Karpas-422 (cell line): ENCODE measurements at regions not wholly inside any gene's neighbourhood (a gene's known extent, or its start where the extent isn't known, plus 50 kb on each side); places are given as distances from the start of the nearest gene placed in this dataset.

Experiments used
- DNase-seq: peaks from one replicate; pipeline ENCODE4 v3.0.0-alpha.2; 2015
- H2AFZ ChIP-seq: fragments of 200-600 bp; sonication (generic); 2 replicates; pipeline ENCODE4 v1.6.1; 2014; ENCODE audit warnings: antibody characterized with exemption, low read length, mixed read lengths
- H3K27ac ChIP-seq: fragments of 200-600 bp; sonication (generic); 2 replicates; pipeline ENCODE4 v1.5.1; 2014; ENCODE audit warnings: mild to moderate bottlenecking, low read length, moderate library complexity
- H3K27me3 ChIP-seq: fragments of 200-600 bp; sonication (generic); 2 replicates; pipeline ENCODE4 v1.6.1; 2014; ENCODE audit warnings: low read length, mixed read lengths
- H3K36me3 ChIP-seq: fragments of 200-600 bp; sonication (generic); 2 replicates; pipeline ENCODE4 v1.6.1; 2014; ENCODE audit warnings: low read length, mixed read lengths; ENCODE audit not compliant: insufficient read depth
- H3K4me1 ChIP-seq: fragments of 200-600 bp; sonication (generic); 2 replicates; pipeline ENCODE4 v1.6.1; 2014; ENCODE audit warnings: mild to moderate bottlenecking, low read length, mixed read lengths
- H3K4me2 ChIP-seq: fragments of 200-600 bp; sonication (generic); 2 replicates; pipeline ENCODE4 v1.6.1; 2014; ENCODE audit warnings: low read length, low read depth, mild to moderate bottlenecking; ENCODE audit not compliant: poor library complexity, severe bottlenecking
- H3K4me3 ChIP-seq: fragments of 200-600 bp; sonication (generic); 2 replicates; pipeline ENCODE4 v1.5.1; 2014; ENCODE audit warnings: mild to moderate bottlenecking, antibody characterized with exemption, low read length, mixed read lengths
- H3K79me2 ChIP-seq: fragments of 200-600 bp; sonication (generic); 2 replicates; pipeline ENCODE4 v1.6.1; 2014; ENCODE audit warnings: mild to moderate bottlenecking, low read length, mixed read lengths
- H3K9ac ChIP-seq: fragments of 200-600 bp; sonication (generic); 2 replicates; pipeline ENCODE4 v1.6.0; 2014; ENCODE audit warnings: low read length
- H3K9me2 ChIP-seq: fragments of 200-600 bp; sonication (generic), shearing (Covaris generic); replicated peaks from 2 replicates; pipeline ENCODE4 v1.6.0; 2014; ENCODE audit warnings: mild to moderate bottlenecking, low read length, moderate library complexity; ENCODE audit not compliant: insufficient read depth
- H3K9me3 ChIP-seq: fragments of 300-700, 200-600 bp; sonication (generic); 2 replicates; pipeline ENCODE4 v1.6.1; 2014; ENCODE audit warnings: low read length, mixed read lengths
- H4K20me1 ChIP-seq: fragments of 200-600 bp; sonication (generic); 2 replicates; pipeline ENCODE4 v1.6.1; 2014; ENCODE audit warnings: mild to moderate bottlenecking, antibody characterized with exemption, low read length, low read depth; ENCODE audit not compliant: insufficient read depth

DNA sequence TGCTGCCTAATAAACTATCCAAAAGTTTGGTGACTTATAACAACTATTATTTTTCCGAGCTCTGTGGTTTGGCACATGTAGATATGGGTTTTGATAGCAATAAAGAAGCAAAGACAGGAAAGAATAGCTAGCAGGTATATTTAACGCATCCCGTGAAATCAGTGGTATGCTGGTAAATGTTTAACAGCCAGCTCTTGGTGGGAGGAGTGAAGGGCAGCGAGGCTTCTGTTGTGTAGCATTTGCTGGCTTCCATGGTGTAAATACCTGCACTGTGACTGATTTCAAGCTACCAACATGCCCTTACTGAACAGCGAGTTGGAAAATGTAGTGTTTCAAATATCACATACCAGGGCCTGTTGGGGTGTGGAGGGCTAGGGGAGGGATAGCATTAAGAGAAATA, 291.0 kb downstream of the PRDM2 start:
- Histone ChIP-seq H3K4me2 (no peak overlapping the region), H3K9me2 (no peaks in the 10 kb centered on the region), H2AFZ (no peak overlapping the region), H3K27me3 (no peaks in the 10 kb centered on the region), H3K79me2 (no peaks in the 10 kb centered on the region), H4K20me1 (no peaks in the 10 kb centered on the region), H3K4me3 (no peak overlapping the region), H3K9ac (no peak overlapping the region), H3K36me3 (no peaks in the 10 kb centered on the region), H3K4me1 (no peaks in the 10 kb centered on the region), H3K27ac (no peak overlapping the region), H3K9me3 (no peaks in the 10 kb centered on the region)
- no peak for DNase-seq

DNA sequence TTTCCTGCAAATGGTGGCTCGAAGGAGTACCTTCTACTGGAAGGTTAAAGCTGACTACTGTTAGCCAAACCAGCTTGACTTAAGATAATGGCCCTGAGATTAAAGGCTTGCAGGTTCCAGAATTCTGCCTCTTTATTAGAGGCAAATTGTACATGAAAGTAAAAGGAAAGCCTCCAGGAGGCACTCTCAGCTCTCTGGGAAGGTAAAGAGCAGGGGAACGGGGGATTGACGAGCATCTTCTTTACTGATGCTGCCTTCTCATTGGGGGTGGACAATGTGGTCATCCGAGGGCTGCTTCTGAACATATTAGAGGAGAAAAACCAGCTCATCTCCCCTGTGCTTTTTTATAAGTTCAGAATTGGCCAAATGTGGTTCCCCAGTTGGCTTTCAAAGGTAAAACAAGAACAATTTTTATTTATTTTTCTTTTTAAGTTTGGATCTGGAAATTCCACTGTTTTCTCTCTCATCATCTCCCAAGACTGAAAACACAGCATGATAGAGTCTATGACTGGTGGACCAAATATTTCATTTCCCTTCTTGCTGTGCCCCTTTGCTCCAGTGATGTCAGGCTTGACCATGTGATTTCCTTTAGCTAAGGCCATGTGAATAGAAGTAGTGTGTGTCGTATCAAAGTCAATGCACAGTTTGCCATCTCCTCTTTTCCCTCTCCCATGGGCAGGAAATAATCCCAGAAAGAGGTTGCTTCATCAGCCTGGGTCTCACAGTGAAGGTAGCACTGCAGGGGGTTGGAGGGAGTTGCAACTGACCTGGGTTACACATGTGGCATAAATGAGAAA, 292.7 kb downstream of the PRDM2 start:
- Histone ChIP-seq H3K4me2 (no peak overlapping the region), H3K27ac (no peak overlapping the region)

DNA sequence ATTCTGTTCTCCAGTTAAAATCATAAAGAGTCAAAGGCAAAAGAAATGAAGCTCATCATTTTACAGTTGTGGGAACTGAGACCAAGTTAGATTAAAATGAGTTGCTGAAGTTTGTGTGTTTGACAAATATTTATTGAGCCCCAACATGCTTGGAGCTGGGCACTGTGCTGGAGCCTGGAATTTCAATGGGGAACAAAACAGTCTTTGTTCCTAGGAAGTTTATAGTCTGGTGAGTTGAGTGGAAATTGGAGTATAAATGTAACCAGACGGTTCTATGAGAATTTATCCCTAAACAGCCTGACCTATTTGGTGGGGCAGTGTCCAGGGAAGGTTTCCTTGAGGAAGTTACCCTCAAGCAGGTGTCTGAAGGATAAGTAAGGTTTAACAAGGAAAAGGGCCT, 294.4 kb downstream of the PRDM2 start:
- H2AFZ ChIP-seq: no peak overlapping the region
- no peaks in the 10 kb centered on the region for H3K9me3 ChIP-seq
- no peak overlapping the region for H3K27ac ChIP-seq
- no peaks in the 10 kb centered on the region for H3K4me1 ChIP-seq
- no peak overlapping the region for H3K4me3 ChIP-seq
- no peak for DNase-seq
- no peaks in the 10 kb centered on the region for H3K9me2 ChIP-seq
- no peak overlapping the region for H3K4me2 ChIP-seq
- H3K79me2 ChIP-seq: no peaks in the 10 kb centered on the region
- no peaks in the 10 kb centered on the region for H3K27me3 ChIP-seq
- H3K9ac ChIP-seq: no peak overlapping the region
- no peaks in the 10 kb centered on the region for H4K20me1 ChIP-seq
- H3K36me3 ChIP-seq: no peaks in the 10 kb centered on the region

More for the DNA sequence above, 292.7 kb downstream of the PRDM2 start:
- no peaks in the 10 kb centered on the region for H4K20me1 ChIP-seq
- no peaks in the 10 kb centered on the region for H3K36me3 ChIP-seq
- no peak overlapping the region for H2AFZ ChIP-seq
- no peaks in the 10 kb centered on the region for H3K27me3 ChIP-seq
- no peaks in the 10 kb centered on the region for H3K9me3 ChIP-seq
- H3K79me2 ChIP-seq: no peaks in the 10 kb centered on the region
- no peak overlapping the region for H3K4me3 ChIP-seq
- H3K9me2 ChIP-seq: no peaks in the 10 kb centered on the region
- no peak overlapping the region for H3K9ac ChIP-seq
- no peak for DNase-seq
- H3K4me1 ChIP-seq: no peaks in the 10 kb centered on the region

DNA sequence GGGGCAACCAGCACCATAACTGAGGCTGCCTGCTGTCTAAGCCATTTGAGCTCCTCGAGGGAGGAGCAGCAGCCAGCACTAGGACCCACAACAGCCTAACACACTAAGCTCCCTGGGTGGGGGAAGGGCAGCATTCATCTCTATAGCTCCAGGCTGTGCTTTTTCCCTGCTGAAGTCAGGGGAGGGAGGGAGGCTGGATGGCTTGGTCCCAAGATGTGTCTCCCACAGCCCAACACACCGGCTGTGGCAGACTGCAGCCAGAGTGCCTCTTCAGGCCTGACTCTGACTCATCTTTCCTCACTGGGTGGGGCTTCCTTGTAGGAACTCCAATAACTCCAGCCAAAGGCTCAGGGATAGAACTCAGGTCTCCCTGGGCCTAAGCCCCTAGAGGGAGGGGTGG, 296.3 kb downstream of the PRDM2 start:
- H3K4me2 ChIP-seq: no peak overlapping the region
- H3K27ac ChIP-seq: no peak overlapping the region
- H3K4me1 ChIP-seq: no peaks in the 10 kb centered on the region
- H3K27me3 ChIP-seq: no peaks in the 10 kb centered on the region
- DNase-seq: no peak
- no peak overlapping the region for H3K9ac ChIP-seq
- no peaks in the 10 kb centered on the region for H3K79me2 ChIP-seq
- H2AFZ ChIP-seq: no peak overlapping the region
- no peaks in the 10 kb centered on the region for H3K9me2 ChIP-seq
- H3K36me3 ChIP-seq: no peaks in the 10 kb centered on the region
- H4K20me1 ChIP-seq: no peaks in the 10 kb centered on the region
- H3K4me3 ChIP-seq: no peak overlapping the region
- no peaks in the 10 kb centered on the region for H3K9me3 ChIP-seq

DNA sequence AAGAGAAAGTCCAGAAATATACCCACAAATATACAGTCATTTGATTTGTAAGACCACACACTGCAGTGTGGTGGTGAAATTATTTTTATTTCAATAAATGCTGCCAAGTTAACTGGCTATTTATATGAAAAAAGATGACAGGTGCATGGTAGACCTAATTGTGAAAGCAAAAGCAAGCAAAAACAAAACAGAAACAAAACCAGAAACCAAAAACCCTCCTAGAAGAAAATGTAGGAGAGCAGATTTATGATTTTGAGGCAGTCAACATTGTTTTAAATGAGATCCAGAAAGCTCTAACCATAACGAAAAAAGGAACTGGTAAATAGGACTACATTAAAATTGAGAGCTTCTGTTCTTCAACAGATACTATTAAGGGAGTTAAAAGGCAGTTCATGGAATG, 303.6 kb downstream of the PRDM2 start:
- peaks cover 4% of the 10 kb centered on the region; the same call in 1 of the 2 replicates for H3K4me1 ChIP-seq
- H3K9me2 ChIP-seq: no peaks in the 10 kb centered on the region
- no peaks in the 10 kb centered on the region for H3K79me2 ChIP-seq
- H3K9ac ChIP-seq: no peak overlapping the region
- H4K20me1 ChIP-seq: no peaks in the 10 kb centered on the region
- no peaks in the 10 kb centered on the region for H3K36me3 ChIP-seq
- no peak for DNase-seq
- H3K9me3 ChIP-seq: no peaks in the 10 kb centered on the region
- H2AFZ ChIP-seq: no peak overlapping the region
- H3K27me3 ChIP-seq: no peaks in the 10 kb centered on the region
- H3K4me3 ChIP-seq: no peak overlapping the region
- no peak overlapping the region for H3K4me2 ChIP-seq
- H3K27ac ChIP-seq: no peak overlapping the region

DNA sequence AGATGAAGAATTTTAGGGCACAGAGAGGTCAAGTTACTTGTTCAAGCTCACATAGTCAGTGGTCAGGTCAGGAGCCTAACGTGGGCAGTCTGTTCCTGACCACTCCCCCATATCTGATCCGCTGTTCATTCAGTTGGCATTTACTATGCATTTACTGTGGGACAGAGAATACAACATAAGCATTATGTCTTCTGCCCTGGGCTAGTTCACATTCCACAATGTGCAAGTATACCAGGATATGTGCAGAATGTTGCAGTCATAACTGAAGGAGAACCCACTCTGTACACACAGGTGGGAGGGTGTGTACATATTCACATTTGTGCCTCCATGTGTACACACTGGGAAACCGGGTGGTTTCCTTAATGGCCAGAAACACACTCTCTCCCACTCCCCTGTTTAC, 309.6 kb downstream of the PRDM2 start:
- no peak for DNase-seq
- Histone ChIP-seq H3K36me3 (no peaks in the 10 kb centered on the region), H2AFZ (no peak overlapping the region), H3K27me3 (0 out of 2 replicates have a peak, but pooled peaks cover 2% of the 10 kb centered on the region), H3K9ac (no peak overlapping the region), H4K20me1 (no peaks in the 10 kb centered on the region), H3K9me3 (no peaks in the 10 kb centered on the region), H3K27ac (no peak overlapping the region), H3K4me1 (peaks cover 4% of the 10 kb centered on the region; the same call in 1 of the 2 replicates), H3K9me2 (no peaks in the 10 kb centered on the region), H3K4me2 (no peak overlapping the region), H3K79me2 (no peaks in the 10 kb centered on the region), H3K4me3 (no peak overlapping the region)

DNA sequence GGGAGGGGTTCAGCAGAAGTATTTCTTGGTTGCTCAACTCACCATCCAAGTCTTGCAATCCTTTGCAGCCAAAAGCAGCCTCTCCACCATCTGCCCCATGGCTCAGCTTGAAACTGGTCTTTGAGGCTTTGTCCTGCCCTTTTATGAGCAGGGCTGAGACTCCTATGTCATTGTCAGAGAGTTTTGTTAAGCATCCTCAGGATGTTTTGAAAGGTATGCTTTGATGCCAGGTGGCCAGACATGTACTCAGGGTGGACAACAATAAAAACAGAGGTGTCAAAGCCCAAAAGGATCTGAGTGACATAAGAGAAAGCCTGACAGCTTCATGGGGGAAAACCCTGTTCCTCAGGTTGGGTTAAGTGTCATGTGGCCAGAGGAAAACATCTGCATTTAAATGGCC, 310.5 kb downstream of the PRDM2 start:
- no peaks in the 10 kb centered on the region for H3K79me2 ChIP-seq
- no peaks in the 10 kb centered on the region for H3K36me3 ChIP-seq
- H3K9me3 ChIP-seq: no peaks in the 10 kb centered on the region
- no peak for DNase-seq
- H3K4me1 ChIP-seq: peaks cover 4% of the 10 kb centered on the region; the same call in 1 of the 2 replicates
- no peaks in the 10 kb centered on the region for H3K9me2 ChIP-seq
- no peak overlapping the region for H3K4me3 ChIP-seq
- no peaks in the 10 kb centered on the region for H4K20me1 ChIP-seq
- 0 out of 2 replicates have a peak, but pooled peaks cover 2% of the 10 kb centered on the region for H3K27me3 ChIP-seq
- H2AFZ ChIP-seq: no peak overlapping the region
- no peak overlapping the region for H3K4me2 ChIP-seq
- no peak overlapping the region for H3K9ac ChIP-seq
- no peak overlapping the region for H3K27ac ChIP-seq

DNA sequence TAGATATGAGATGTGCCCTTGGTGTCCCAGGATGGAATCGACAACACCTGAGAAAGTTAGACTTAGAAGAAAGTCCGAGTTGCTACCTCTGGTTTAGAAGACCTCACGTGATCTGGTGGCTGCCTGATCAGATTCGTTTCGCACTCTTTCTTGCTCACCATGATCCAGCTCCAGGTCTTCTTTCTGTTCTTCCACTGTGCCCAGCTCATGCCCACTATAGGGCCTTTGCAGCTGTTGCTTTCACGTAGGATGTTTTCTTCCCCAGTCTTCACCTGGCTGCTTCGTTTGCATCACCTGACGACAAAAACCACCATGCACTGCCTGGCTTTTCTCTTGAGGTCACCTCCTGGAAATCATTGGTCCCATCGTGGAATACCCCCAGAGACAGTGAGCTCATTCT, 311.1 kb downstream of the PRDM2 start:
- no peaks in the 10 kb centered on the region for H3K36me3 ChIP-seq
- no peaks in the 10 kb centered on the region for H3K79me2 ChIP-seq
- no peak for DNase-seq

More for the DNA sequence above, 311.1 kb downstream of the PRDM2 start:
- 0 out of 2 replicates have a peak, but pooled peaks cover 2% of the 10 kb centered on the region for H3K27me3 ChIP-seq
- no peak overlapping the region for H2AFZ ChIP-seq
- no peaks in the 10 kb centered on the region for H3K9me2 ChIP-seq
- H3K4me3 ChIP-seq: no peak overlapping the region
- H3K4me2 ChIP-seq: no peak overlapping the region
- peaks cover 4% of the 10 kb centered on the region; the same call in 1 of the 2 replicates for H3K4me1 ChIP-seq
- no peaks in the 10 kb centered on the region for H4K20me1 ChIP-seq
- H3K9me3 ChIP-seq: no peaks in the 10 kb centered on the region
- H3K9ac ChIP-seq: no peak overlapping the region
- H3K27ac ChIP-seq: no peak overlapping the region
